AG09309 (cell line): ENCODE measurements at regions not wholly inside any gene's neighbourhood (a gene's known extent, or its start where the extent isn't known, plus 50 kb on each side); places are given as distances from the start of the nearest gene placed in this dataset.

Experiments
- DNase-seq: peaks from one replicate; pipeline ENCODE4 v3.0.0-alpha.2; 2010; ENCODE audit warnings: low read depth
- H3K4me3 ChIP-seq: 2 replicates; pipeline ENCODE4 v1.5.1; 2011; ENCODE audit warnings: mild to moderate bottlenecking, low read depth, low read length, moderate library complexity; ENCODE audit not compliant: control insufficient read depth
- TF ChIP-seq, protein P1 (sequence below): IDR thresholded peaks from 2 replicates; pipeline ENCODE4 v1.5.1; 2011; ENCODE audit warnings: mild to moderate bottlenecking, low read depth, low read length, inconsistent platforms; ENCODE audit not compliant: insufficient read depth, control insufficient read depth; ENCODE audit errors: missing control alignments

DNA sequence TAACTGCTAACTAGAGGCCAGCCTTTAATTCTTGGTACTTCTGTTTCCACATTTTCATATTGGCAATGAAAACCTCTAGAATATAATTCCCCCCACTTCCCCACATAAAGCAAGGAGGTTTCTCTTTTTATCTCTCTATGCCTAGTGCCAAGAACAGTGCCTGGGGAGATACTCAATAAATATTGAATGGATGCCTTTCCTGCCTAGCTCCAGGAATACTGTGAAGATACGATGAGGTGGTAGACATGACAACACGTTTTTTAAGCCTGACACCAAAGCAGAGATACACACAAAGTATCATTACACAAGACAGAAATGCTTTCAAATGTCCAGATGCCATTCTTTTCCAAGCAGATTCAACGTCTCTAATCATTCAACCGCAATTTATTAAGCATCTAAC, 535.5 kb downstream of the XIRP2 start:
- DNase-seq, result no peak
- TF ChIP-seq, protein P1, sequence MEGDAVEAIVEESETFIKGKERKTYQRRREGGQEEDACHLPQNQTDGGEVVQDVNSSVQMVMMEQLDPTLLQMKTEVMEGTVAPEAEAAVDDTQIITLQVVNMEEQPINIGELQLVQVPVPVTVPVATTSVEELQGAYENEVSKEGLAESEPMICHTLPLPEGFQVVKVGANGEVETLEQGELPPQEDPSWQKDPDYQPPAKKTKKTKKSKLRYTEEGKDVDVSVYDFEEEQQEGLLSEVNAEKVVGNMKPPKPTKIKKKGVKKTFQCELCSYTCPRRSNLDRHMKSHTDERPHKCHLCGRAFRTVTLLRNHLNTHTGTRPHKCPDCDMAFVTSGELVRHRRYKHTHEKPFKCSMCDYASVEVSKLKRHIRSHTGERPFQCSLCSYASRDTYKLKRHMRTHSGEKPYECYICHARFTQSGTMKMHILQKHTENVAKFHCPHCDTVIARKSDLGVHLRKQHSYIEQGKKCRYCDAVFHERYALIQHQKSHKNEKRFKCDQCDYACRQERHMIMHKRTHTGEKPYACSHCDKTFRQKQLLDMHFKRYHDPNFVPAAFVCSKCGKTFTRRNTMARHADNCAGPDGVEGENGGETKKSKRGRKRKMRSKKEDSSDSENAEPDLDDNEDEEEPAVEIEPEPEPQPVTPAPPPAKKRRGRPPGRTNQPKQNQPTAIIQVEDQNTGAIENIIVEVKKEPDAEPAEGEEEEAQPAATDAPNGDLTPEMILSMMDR, result no peak
- H3K4me3 ChIP-seq, result no peak overlapping the region

DNA sequence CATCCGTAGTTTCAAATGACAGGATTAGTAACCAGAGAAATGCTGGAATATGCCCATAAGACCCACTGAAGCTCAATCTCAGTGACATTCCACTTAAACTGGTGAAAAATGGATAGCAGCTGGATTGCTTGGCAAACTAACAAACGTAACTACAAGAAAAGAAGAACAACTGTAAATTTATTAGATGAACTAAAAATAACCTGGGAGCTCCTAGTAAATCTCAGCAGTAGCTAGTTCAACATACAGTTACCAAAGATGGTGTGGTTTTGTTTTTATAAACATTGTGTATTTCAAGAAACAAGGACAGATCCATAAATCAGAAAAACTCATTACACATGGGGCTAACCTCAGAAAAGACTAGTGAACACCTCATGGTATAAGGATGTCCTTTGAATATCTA, 531.9 kb downstream of the XIRP2 start:
- TF ChIP-seq, protein P1, result no peak
- H3K4me3 ChIP-seq, result no peak overlapping the region
- no peak for DNase-seq

DNA sequence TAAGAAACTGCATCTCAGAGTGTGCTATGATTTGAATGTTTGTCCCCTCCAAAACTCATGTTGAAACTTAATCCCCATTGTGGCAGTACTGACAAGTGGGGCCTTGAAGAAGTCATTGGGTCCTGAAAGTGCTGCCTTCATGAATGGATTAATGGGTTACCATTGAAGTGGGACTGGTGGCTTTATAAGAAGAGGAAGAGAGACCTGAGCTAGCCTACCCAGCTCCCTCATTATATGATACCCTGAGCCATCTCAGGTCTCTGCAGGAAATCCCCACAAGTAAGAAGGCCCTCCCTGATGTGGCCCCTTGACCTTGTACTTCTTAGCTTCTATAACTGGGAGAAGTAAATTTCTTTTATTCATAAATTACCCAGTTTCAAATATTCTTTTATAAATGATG, 526.8 kb downstream of the XIRP2 start:
- no peak overlapping the region for H3K4me3 ChIP-seq

DNA sequence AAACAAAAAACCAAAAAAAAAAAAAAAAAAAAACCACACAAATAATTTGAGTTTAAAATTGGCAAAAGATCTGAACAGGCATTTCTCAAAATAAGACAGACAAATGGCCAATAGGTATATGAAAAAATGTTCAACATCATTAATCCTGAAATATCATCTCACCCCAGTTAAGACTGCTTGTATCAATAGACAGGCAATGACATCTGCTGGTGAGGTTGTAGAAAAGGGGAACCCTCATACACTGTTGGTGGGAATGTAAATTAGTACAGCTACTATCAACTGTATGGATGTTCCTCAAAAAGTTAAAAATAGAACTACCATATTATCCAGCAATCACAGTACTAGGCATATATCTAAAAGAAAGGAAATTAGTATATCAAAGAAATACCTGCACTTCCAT, 523.1 kb downstream of the XIRP2 start:
- TF ChIP-seq, protein P1, result no peak
- H3K4me3 ChIP-seq, result no peak overlapping the region
- no peak for DNase-seq

More for the DNA sequence above, 526.8 kb downstream of the XIRP2 start:
- no peak for DNase-seq
- TF ChIP-seq, protein P1, result no peak

DNA sequence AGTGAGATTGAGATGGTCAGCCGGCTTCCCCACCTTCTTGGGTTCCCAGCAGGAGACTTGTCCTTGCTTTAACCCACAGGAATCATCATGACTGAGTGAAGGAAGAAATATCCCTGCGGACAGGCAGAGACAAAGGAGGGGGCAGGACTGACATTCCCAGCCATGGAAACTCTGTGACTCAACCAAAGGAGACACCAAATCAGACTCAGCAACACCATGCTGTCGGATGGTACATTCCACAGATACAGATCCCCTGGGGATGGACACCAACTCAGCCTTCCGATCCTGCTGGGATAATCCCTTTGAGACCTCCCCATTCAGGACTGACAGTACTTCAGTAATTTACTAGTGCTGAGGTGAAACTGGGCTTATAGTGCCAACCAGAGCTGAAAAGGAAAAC, 518.3 kb downstream of the XIRP2 start:
- TF ChIP-seq, protein P1, result no peak
- H3K4me3 ChIP-seq, result no peak overlapping the region
- no peak for DNase-seq

DNA sequence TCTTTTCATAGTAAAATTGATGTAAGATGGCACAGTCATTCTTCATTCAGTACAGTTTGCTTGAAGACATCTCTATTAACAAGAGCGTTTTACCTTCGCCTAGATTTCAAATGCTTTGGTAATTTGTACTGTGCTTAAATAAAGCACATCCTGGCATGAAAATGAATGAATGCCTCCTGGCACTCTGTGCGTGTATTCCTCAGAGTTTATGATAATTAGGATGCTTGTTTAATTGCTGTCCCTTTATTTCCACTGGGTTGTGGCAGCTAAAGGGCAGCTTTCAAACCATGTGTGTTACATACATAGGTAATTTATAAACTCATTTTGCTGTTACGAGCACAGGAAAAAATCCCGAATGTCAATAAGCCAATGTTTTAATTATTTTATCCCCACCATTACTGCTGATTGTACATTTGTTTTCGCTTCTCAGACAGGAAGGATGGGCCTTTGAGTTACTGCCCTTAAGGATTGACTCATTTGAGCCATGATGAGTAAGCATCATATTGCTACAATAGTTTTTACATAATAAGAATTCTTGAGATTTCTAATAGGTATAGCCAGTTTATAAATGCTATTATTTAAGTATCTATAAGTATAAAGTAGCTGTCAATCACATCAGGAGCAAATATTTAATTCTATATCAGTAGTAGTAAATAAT, 516.5 kb downstream of the XIRP2 start:
- TF ChIP-seq, protein P1, result no peak
- no peak for DNase-seq
- H3K4me3 ChIP-seq, result no peak overlapping the region
